ENCODE measurements at regions not wholly inside any gene's neighbourhood (a gene's known extent, or its start where the extent isn't known, plus 50 kb on each side); places are given as distances from the start of the nearest gene placed in this dataset.

DNA sequence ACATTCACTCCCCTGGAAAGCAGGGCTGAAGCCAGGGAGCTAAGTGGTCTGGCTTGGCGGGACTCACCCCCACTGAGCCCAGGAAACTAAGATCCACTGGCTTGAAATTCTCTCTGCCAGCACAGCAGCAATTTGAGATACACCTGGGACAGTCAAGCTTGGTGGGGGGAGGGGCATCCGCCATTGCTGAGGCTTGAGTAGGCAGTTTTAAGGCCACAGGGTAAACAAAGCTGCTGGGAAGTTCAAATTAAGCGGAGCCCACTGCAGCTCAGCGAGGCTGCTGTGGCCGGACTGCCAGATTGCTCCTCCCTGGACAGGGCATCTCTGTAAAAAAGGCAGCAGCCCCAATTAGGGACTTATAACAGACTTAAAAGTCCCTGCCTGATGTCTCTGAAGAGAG lies 108.2 kb upstream of the FAM13C start:
- ChIA-PET POLR2A (no interaction called here), CTCF (no interaction called here)
- Mint-ChIP-seq H3K4me1 (ENCODE audit: low read depth) (no peaks in the 10 kb centered on the region), H3K4me3 (no peak overlapping the region), H3K27me3 (no peaks in the 10 kb centered on the region), H3K36me3 (ENCODE audit: low read depth) (no peaks in the 10 kb centered on the region), H3K27ac (no peak overlapping the region), H3K9me3 (peaks cover 3% of the 10 kb centered on the region)
- Histone ChIP-seq H3K36me3 (ENCODE audit: insufficient read depth, low read length) (no peaks in the 10 kb centered on the region), H3K4me1 (ENCODE audit: insufficient read depth, low read length) (no peaks in the 10 kb centered on the region), H3K27me3 (ENCODE audit: control insufficient read depth in 1 of 2, insufficient read depth in 2 of 2, low read length in 2 of 2) (no peaks in the 10 kb centered on the region), H3K4me3 (ENCODE audit: low read length) (no peak overlapping the region), H3K9me3 (ENCODE audit: control insufficient read depth in 1 of 2, insufficient read depth in 1 of 2, low read length in 2 of 2) (peaks cover 0 to 12% of the 10 kb centered on the region in 2 experiments), H3K27ac (ENCODE audit: low read depth in 1 of 2, low read length in 2 of 2) (no peak overlapping the region)
- intact Hi-C loops (cut with DNase I, micrococcal nuclease) = no loop called here
- ATAC-seq (ENCODE audit: poor library complexity) (no peak), DNase-seq (no peak)
- no peak for TF ChIP-seq CTCF (IDR thresholded peaks at IDR 0.05)

DNA sequence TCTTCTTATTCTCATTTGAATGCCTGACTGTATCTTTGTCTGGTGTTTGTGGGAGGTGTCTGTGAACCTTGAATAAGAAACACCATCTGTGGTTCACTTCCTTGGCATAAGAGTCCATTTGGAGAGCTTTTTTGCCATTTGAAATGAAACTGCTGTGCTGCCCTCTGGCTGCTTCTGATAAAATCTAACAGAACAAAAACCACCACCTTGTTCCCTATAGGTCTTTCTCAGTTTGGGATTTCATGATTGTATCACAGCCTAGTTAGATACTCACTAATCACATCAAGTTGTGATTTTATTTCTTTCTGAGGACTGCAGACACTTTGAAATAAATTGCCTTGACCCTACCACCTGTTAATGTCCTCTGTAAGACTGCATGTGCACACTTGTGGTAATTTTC lies 102.7 kb upstream of the FAM13C start:
- TF ChIP-seq CTCF (IDR thresholded peaks at IDR 0.05) = no peak
- H3K27me3 ChIP-seq (ENCODE audit: control insufficient read depth in 1 of 2, insufficient read depth in 2 of 2, low read length in 2 of 2) = no peaks in the 10 kb centered on the region
- Mint-ChIP-seq H3K4me3 (no peak overlapping the region), H3K4me1 (ENCODE audit: low read depth) (no peaks in the 10 kb centered on the region), H3K36me3 (ENCODE audit: low read depth) (no peaks in the 10 kb centered on the region), H3K27ac (no peak overlapping the region), H3K27me3 (no peaks in the 10 kb centered on the region), H3K9me3 (no peaks in the 10 kb centered on the region)
- H3K4me3 ChIP-seq (ENCODE audit: low read length) = no peak overlapping the region
- DNase-seq = no peak
- H3K4me1 ChIP-seq (ENCODE audit: insufficient read depth, low read length) = no peaks in the 10 kb centered on the region
- H3K27ac ChIP-seq (ENCODE audit: low read depth in 1 of 2, low read length in 2 of 2) = no peak overlapping the region
- ATAC-seq (ENCODE audit: poor library complexity) = no peak
- H3K9me3 ChIP-seq (ENCODE audit: control insufficient read depth in 1 of 2, insufficient read depth in 1 of 2, low read length in 2 of 2) = peaks cover 0 to 2% of the 10 kb centered on the region in 2 experiments
- POLR2A ChIA-PET = no interaction called here
- intact Hi-C loops (cut with DNase I, micrococcal nuclease) = no loop called here
- CTCF ChIA-PET = no interaction called here
- no peaks in the 10 kb centered on the region for H3K36me3 ChIP-seq (ENCODE audit: insufficient read depth, low read length)

GRCh38 chr10:59464483-59464882 lies 102.1 kb upstream of the FAM13C start:
- Mint-ChIP-seq H3K27me3 (no peaks in the 10 kb centered on the region), H3K36me3 (ENCODE audit: low read depth) (no peaks in the 10 kb centered on the region), H3K4me1 (ENCODE audit: low read depth) (no peaks in the 10 kb centered on the region), H3K4me3 (no peak overlapping the region), H3K9me3 (no peaks in the 10 kb centered on the region), H3K27ac (no peak overlapping the region)
- no peak for ATAC-seq (ENCODE audit: poor library complexity)
- DNase-seq = no peak
- H3K27me3 ChIP-seq (ENCODE audit: control insufficient read depth in 1 of 2, insufficient read depth in 2 of 2, low read length in 2 of 2) = no peaks in the 10 kb centered on the region
- no peak for TF ChIP-seq CTCF (IDR thresholded peaks at IDR 0.05)
- intact Hi-C loops (cut with DNase I, micrococcal nuclease) = no loop called here
- H3K4me1 ChIP-seq (ENCODE audit: insufficient read depth, low read length) = no peaks in the 10 kb centered on the region
- no peaks in the 10 kb centered on the region for H3K36me3 ChIP-seq (ENCODE audit: insufficient read depth, low read length)
- ChIA-PET CTCF (no interaction called here), POLR2A (no interaction called here)
- H3K9me3 ChIP-seq (ENCODE audit: control insufficient read depth in 1 of 2, insufficient read depth in 1 of 2, low read length in 2 of 2) = no peaks in the 10 kb centered on the region
- H3K27ac ChIP-seq (ENCODE audit: low read depth in 1 of 2, low read length in 2 of 2) = no peak overlapping the region
- H3K4me3 ChIP-seq (ENCODE audit: low read length) = no peak overlapping the region
